B cell (primary cell): ENCODE measurements at regions not wholly inside any gene's neighbourhood (a gene's known extent, or its start where the extent isn't known, plus 50 kb on each side); places are given as distances from the start of the nearest gene placed in this dataset.

Experiments
- CTCF ChIP-seq: fragments of 200-600 bp; IDR thresholded peaks from one replicate; pipeline ENCODE4 v1.8.0; 2022; ENCODE audit warnings: antibody characterized with exemption, mild to moderate bottlenecking
- EZH2 ChIP-seq: IDR thresholded peaks from 2 replicates; pipeline ENCODE4 v1.6.1; 2012; ENCODE audit warnings: borderline replicate concordance, low read depth, mild to moderate bottlenecking, moderate library complexity, low read length; ENCODE audit not compliant: insufficient read depth, poor library complexity, severe bottlenecking

- no peak for TF ChIP-seq CTCF
- TF ChIP-seq EZH2 = no peak
Observed at GRCh38 chr20:39669659-39670058, 707.5 kb downstream of the DHX35 start.
